Lower leg skin (tissue), 3 donors: ENCODE measurements at regions not wholly inside any gene's neighbourhood (a gene's known extent, or its start where the extent isn't known, plus 50 kb on each side); places are given as distances from the start of the nearest gene placed in this dataset.

Experiments
- POLR2A ChIP-seq, 2 donors: fragments of 450-650 bp; IDR thresholded peaks; one replicate each; pipeline ENCODE4 v1.6.1; 2016 to 2017; ENCODE audit warnings: antibody characterized with exemption in 2 of 2, mild to moderate bottlenecking in 1 of 2, moderate library complexity in 1 of 2
- TF ChIP-seq, protein P1 (sequence below), 3 donors: fragments of 450-650 bp; IDR thresholded peaks; one replicate each; pipeline ENCODE4 v1.5.1; 2016; ENCODE audit warnings: antibody characterized with exemption in 3 of 3, mild to moderate bottlenecking in 3 of 3, moderate library complexity in 2 of 3

DNA sequence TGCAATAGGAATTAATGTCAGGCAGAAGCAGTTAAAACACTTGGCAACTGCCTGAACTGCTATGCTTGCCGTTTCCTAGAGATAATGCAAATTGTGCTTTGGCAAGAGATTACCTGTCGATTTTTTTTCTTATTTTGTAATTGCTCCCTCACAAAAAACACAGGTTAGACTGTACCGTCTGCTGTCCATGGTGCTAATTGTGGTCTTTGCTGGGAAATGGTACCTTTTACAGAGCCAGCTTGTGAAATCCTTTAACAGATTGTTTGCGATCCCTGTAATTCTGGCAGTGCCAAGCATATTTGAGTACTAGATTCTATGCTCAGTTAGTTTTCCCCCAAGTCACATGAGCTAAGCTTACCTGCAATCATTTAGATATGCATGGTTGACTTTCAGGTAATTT lies 2125.8 kb upstream of the WWC1 start:
- TF ChIP-seq, protein P1, sequence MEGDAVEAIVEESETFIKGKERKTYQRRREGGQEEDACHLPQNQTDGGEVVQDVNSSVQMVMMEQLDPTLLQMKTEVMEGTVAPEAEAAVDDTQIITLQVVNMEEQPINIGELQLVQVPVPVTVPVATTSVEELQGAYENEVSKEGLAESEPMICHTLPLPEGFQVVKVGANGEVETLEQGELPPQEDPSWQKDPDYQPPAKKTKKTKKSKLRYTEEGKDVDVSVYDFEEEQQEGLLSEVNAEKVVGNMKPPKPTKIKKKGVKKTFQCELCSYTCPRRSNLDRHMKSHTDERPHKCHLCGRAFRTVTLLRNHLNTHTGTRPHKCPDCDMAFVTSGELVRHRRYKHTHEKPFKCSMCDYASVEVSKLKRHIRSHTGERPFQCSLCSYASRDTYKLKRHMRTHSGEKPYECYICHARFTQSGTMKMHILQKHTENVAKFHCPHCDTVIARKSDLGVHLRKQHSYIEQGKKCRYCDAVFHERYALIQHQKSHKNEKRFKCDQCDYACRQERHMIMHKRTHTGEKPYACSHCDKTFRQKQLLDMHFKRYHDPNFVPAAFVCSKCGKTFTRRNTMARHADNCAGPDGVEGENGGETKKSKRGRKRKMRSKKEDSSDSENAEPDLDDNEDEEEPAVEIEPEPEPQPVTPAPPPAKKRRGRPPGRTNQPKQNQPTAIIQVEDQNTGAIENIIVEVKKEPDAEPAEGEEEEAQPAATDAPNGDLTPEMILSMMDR (IDR thresholded peaks at IDR 0.05), result no peak
- no peak for TF ChIP-seq POLR2A (IDR thresholded peaks at IDR 0.05)
